ENCODE measurements at regions not wholly inside any gene's neighbourhood (a gene's known extent, or its start where the extent isn't known, plus 50 kb on each side); places are given as distances from the start of the nearest gene placed in this dataset.

DNA sequence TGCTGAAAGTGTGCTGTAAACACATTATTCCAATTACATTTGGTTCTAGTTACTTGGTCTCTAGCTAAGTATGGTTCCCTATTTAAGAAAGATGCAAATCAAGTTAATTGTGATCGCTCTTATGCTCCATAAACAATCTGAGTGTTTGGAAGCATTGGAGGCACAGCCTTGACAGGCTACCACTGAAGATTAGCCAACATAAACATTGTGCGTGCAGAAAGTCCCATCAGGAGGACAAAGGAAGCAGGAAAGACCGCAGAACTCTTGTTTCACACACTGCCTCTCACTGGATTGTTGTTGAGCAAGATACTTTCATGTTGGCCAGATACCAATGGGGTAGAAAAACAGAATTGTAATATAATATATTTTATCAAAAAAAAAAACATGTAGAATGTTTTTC is 814.4 kb downstream of the EFNB2 start:
- Histone ChIP-seq H3K4me1 (no peaks in the 10 kb centered on the region), H3K27me3 (no peaks in the 10 kb centered on the region), H3K9me3 (no peaks in the 10 kb centered on the region), H3K4me3 (replicated peaks in 1 of 3) (no peak overlapping the region), H3K27ac (no peak overlapping the region), H3K36me3 (no peaks in the 10 kb centered on the region)
- 26 to 33% methylated on average over 3 of the region's 3 CpGs for WGBS, 2 donors
- intact Hi-C loops (cut with DNase I) = no loop called here
- no peak for TF ChIP-seq POLR2A (IDR thresholded peaks at IDR 0.05)
- TF ChIP-seq, protein P1, sequence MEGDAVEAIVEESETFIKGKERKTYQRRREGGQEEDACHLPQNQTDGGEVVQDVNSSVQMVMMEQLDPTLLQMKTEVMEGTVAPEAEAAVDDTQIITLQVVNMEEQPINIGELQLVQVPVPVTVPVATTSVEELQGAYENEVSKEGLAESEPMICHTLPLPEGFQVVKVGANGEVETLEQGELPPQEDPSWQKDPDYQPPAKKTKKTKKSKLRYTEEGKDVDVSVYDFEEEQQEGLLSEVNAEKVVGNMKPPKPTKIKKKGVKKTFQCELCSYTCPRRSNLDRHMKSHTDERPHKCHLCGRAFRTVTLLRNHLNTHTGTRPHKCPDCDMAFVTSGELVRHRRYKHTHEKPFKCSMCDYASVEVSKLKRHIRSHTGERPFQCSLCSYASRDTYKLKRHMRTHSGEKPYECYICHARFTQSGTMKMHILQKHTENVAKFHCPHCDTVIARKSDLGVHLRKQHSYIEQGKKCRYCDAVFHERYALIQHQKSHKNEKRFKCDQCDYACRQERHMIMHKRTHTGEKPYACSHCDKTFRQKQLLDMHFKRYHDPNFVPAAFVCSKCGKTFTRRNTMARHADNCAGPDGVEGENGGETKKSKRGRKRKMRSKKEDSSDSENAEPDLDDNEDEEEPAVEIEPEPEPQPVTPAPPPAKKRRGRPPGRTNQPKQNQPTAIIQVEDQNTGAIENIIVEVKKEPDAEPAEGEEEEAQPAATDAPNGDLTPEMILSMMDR (IDR thresholded peaks at IDR 0.05) = no peak
- no peak for DNase-seq

GRCh38 chr13:105719859-105720258 is 815.6 kb downstream of the EFNB2 start:
- WGBS, 2 donors = 88% methylated on average over 6 of the region's 6 CpGs
- no peaks in the 10 kb centered on the region for H3K4me1 ChIP-seq
- H3K27ac ChIP-seq = no peak overlapping the region
- no peak overlapping the region for H3K4me3 ChIP-seq (replicated peaks in 1 of 3)
- intact Hi-C loops (cut with DNase I) = no loop called here
- no peaks in the 10 kb centered on the region for H3K9me3 ChIP-seq
- no peak for TF ChIP-seq POLR2A (IDR thresholded peaks at IDR 0.05)
- TF ChIP-seq, protein P1 (IDR thresholded peaks at IDR 0.05) = no peak
- no peak for DNase-seq
- H3K27me3 ChIP-seq = no peaks in the 10 kb centered on the region
- H3K36me3 ChIP-seq = no peaks in the 10 kb centered on the region

DNA sequence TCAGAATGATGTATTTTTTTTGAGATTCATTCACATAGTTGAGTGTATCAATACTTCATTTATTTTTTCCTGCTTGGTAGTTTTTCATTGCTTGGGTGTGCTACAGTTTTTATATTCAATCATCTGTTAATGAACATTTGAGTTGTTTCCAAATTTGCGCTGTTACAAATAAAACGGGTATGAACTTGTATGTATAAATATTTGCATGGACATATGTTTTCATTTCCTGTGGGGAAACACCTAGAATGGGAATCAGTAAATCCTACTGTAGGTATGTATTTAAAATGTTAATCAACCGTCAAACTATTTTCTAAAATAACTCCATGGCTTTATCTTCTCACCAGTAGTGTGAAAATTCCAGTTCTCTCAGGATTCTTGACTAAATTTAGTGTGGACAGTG is 826.3 kb downstream of the EFNB2 start:
- H3K36me3 ChIP-seq = no peaks in the 10 kb centered on the region
- DNase-seq = no peak
- WGBS, 2 donors = 93 to 96% methylated on average over 3 of the region's 3 CpGs
- no peak for TF ChIP-seq POLR2A (IDR thresholded peaks at IDR 0.05)
- TF ChIP-seq, protein P1 (IDR thresholded peaks at IDR 0.05) = no peak
- no peaks in the 10 kb centered on the region for H3K4me1 ChIP-seq
- no peak overlapping the region for H3K27ac ChIP-seq
- intact Hi-C loops (cut with DNase I) = no loop called here
- no peak overlapping the region for H3K4me3 ChIP-seq (replicated peaks in 1 of 3)
- H3K27me3 ChIP-seq = no peaks in the 10 kb centered on the region
- no peaks in the 10 kb centered on the region for H3K9me3 ChIP-seq

DNA sequence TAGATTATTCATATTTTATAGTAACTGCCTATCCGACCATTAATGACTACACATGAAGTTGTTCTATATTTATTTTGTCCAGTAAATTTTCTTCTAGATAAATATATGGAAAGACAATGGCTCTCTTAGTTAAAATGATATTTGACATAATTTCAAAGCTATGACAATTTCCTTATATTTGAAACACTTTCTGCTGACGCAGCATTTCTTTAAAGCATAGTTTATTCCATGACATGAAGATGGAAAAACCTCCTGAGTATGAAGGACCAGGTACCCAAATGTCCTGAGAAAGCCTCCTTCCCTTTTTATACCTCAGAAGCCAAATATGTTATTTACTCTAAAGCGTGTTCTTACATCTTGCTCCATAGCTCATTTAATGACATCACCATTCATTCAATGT is 831.6 kb downstream of the EFNB2 start:
- no peak overlapping the region for H3K27ac ChIP-seq
- TF ChIP-seq, protein P1 (IDR thresholded peaks at IDR 0.05) = no peak
- no peak for TF ChIP-seq POLR2A (IDR thresholded peaks at IDR 0.05)
- H3K36me3 ChIP-seq = no peaks in the 10 kb centered on the region
- H3K27me3 ChIP-seq = no peaks in the 10 kb centered on the region
- intact Hi-C loops (cut with DNase I) = no loop called here
- H3K4me1 ChIP-seq = no peaks in the 10 kb centered on the region
- WGBS, 2 donors = 80 to 93% methylated on average over 3 of the region's 3 CpGs
- no peaks in the 10 kb centered on the region for H3K9me3 ChIP-seq
- no peak overlapping the region for H3K4me3 ChIP-seq (replicated peaks in 1 of 3)
- DNase-seq = no peak

- 66 to 74% methylated on average over 4 of the region's 4 CpGs for WGBS, 2 donors
- TF ChIP-seq, protein P1 (IDR thresholded peaks at IDR 0.05) = no peak
- TF ChIP-seq POLR2A (IDR thresholded peaks at IDR 0.05) = no peak
- intact Hi-C loops (cut with DNase I) = no loop called here
- Histone ChIP-seq H3K36me3 (no peaks in the 10 kb centered on the region), H3K4me3 (replicated peaks in 1 of 3) (no peak overlapping the region), H3K27me3 (no peaks in the 10 kb centered on the region), H3K4me1 (no peaks in the 10 kb centered on the region), H3K27ac (no peak overlapping the region), H3K9me3 (no peaks in the 10 kb centered on the region)
- DNase-seq = no peak
These were observed 833.0 kb downstream of the EFNB2 start for GRCh38 chr13:105702441-105702840.

Data from thyroid gland (tissue), 4 donors.